ENCODE measurements at regions not wholly inside any gene's neighbourhood (a gene's known extent, or its start where the extent isn't known, plus 50 kb on each side); places are given as distances from the start of the nearest gene placed in this dataset.

GRCh38 chr18:37658894-37659293 lies 93.3 kb upstream of the CELF4 start:
- 67 to 83% (median 77%) methylated on average over 1 of the region's 1 CpG for WGBS, 5 donors
- TF ChIP-seq POLR2A (IDR thresholded peaks at IDR 0.05) (no peak), POLR2AphosphoS5 (IDR thresholded peaks at IDR 0.05) (no peak), CTCF (IDR thresholded peaks at IDR 0.05 in 8 of 11, conservative IDR thresholded peaks at IDR 0.05 in 3 of 11) (no peak)
- no peak overlapping the region for H3K4me3 ChIP-seq

GRCh38 chr18:37657493-37657892 lies 91.9 kb upstream of the CELF4 start:
- intact Hi-C loops (cut with DNase I; ENCODE audit: low total_unique reads), result no loop called here
- WGBS, 5 donors, result 53 to 85% (median 74%) methylated on average over 1 of the region's 1 CpG
- TF ChIP-seq POLR2A (IDR thresholded peaks at IDR 0.05) (no peak), CTCF (IDR thresholded peaks at IDR 0.05 in 8 of 11, conservative IDR thresholded peaks at IDR 0.05 in 3 of 11) (no peak), POLR2AphosphoS5 (IDR thresholded peaks at IDR 0.05) (no peak)
- Histone ChIP-seq H3K4me3 (no peak overlapping the region), H3K27me3 (replicated peaks in 1 of 7) (no peaks in the 10 kb centered on the region), H3K27ac (no peak overlapping the region), H3K9me3 (no peaks in the 10 kb centered on the region), H3K36me3 (no peaks in the 10 kb centered on the region), H3K4me1 (no peaks in the 10 kb centered on the region)
- no peak for DNase-seq

More at GRCh38 chr18:37658894-37659293, 93.3 kb upstream of the CELF4 start:
- DNase-seq, result no peak
- Histone ChIP-seq H3K27me3 (replicated peaks in 1 of 7) (no peaks in the 10 kb centered on the region), H3K36me3 (no peaks in the 10 kb centered on the region), H3K9me3 (no peaks in the 10 kb centered on the region), H3K4me1 (no peaks in the 10 kb centered on the region), H3K27ac (no peak overlapping the region)
- intact Hi-C loops (cut with DNase I; ENCODE audit: low total_unique reads), result no loop called here

GRCh38 chr18:37654731-37655369 lies 89.3 kb upstream of the CELF4 start:
- WGBS, 5 donors, result 81 to 96% (median 89%) methylated on average over 4 of the region's 4 CpGs
- Histone ChIP-seq H3K27me3 (replicated peaks in 1 of 7) (no peaks in the 10 kb centered on the region), H3K4me3 (no peak overlapping the region), H3K36me3 (no peaks in the 10 kb centered on the region), H3K9me3 (peaks cover 0 to 7% (median 5%) of the 10 kb centered on the region in 8 donors), H3K27ac (no peak overlapping the region), H3K4me1 (no peaks in the 10 kb centered on the region)
- no peak for DNase-seq
- TF ChIP-seq POLR2AphosphoS5 (IDR thresholded peaks at IDR 0.05) (no peak), POLR2A (IDR thresholded peaks at IDR 0.05) (no peak), CTCF (IDR thresholded peaks at IDR 0.05 in 8 of 11, conservative IDR thresholded peaks at IDR 0.05 in 3 of 11) (no peak)
- intact Hi-C loops (cut with DNase I; ENCODE audit: low total_unique reads), result no loop called here

GRCh38 chr18:37654034-37654433 lies 88.4 kb upstream of the CELF4 start:
- no peaks in the 10 kb centered on the region for H3K27me3 ChIP-seq (replicated peaks in 1 of 7)
- H3K36me3 ChIP-seq, result no peaks in the 10 kb centered on the region
- no peak overlapping the region for H3K27ac ChIP-seq
- no peak overlapping the region for H3K4me3 ChIP-seq
- no peak for DNase-seq
- intact Hi-C loops (cut with DNase I; ENCODE audit: low total_unique reads), result no loop called here
- TF ChIP-seq POLR2AphosphoS5 (IDR thresholded peaks at IDR 0.05), result no peak
- TF ChIP-seq CTCF (IDR thresholded peaks at IDR 0.05 in 8 of 11, conservative IDR thresholded peaks at IDR 0.05 in 3 of 11), result no peak
- no peak for TF ChIP-seq POLR2A (IDR thresholded peaks at IDR 0.05)
- H3K9me3 ChIP-seq, result peaks cover 0 to 15% (median 13%) of the 10 kb centered on the region in 8 donors
- 47 to 57% (median 53%) methylated on average over 3 of the region's 3 CpGs for WGBS, 5 donors
- no peaks in the 10 kb centered on the region for H3K4me1 ChIP-seq
